ENCODE measurements at regions not wholly inside any gene's neighbourhood (a gene's known extent, or its start where the extent isn't known, plus 50 kb on each side); places are given as distances from the start of the nearest gene placed in this dataset.

- in situ Hi-C loops (cut with HindIII; ENCODE audit: extremely low pct_ligation_motif_present, low pct_unique_long_range_greater_than_20kb), result no loop called here
- ChIA-PET POLR2A (interaction anchor here (0.7 to 6.0 kb wide), 10 partner anchors 11 to 385 kb away, joined by 3 to 104 read pairs (median 12); partner anchors contain the start of gene IRF2BP2), CTCF (ENCODE audit: low intra/inter-chr PET ratio, low total read pairs) (no interaction called here)
- Histone ChIP-seq H3K9me3 (ENCODE audit: low read length) (no peaks in the 10 kb centered on the region), H3K36me3 (replicated peaks in 1 of 2; ENCODE audit: control insufficient read depth in 1 of 2, insufficient read depth in 2 of 2, low read length in 2 of 2) (no peaks in the 10 kb centered on the region), H3K79me2 (ENCODE audit: insufficient read depth, low read length) (no peaks in the 10 kb centered on the region), H2AFZ (ENCODE audit: low read length) (no peak overlapping the region), H3K27ac (ENCODE audit: extremely low read length, insufficient read depth, low read length) (peak overlapping the region; percentile 95), H3K9ac (ENCODE audit: insufficient read depth, low read depth, low read length) (peak overlapping the region; percentile 35; the same call in 1 of the 2 replicates), H3K4me3 (replicated peaks in 1 of 3; ENCODE audit: insufficient read depth in 1 of 3, low read depth in 2 of 3, low read length in 3 of 3) (no peak overlapping the region), H3K4me2 (ENCODE audit: low read depth, low read length) (no peak overlapping the region), H3K4me1 (ENCODE audit: insufficient read depth, low read length) (peaks cover 97% of the 10 kb centered on the region), H3K27me3 (ENCODE audit: control insufficient read depth in 1 of 2, insufficient read depth in 2 of 2, low read length in 2 of 2) (no peaks in the 10 kb centered on the region), H4K20me1 (ENCODE audit: insufficient read depth, low read length) (no peaks in the 10 kb centered on the region)
- TF ChIP-seq ZFP1 (CRISPR knock-in tag; IDR thresholded peaks at IDR 0.05), result no peak
- no peak for TF ChIP-seq ZNF143 (CRISPR knock-in tag; IDR thresholded peaks at IDR 0.05)
- TF ChIP-seq U2AF2 (IDR thresholded peaks at IDR 0.05; ENCODE audit: low read depth, low read length), result no peak
- TF ChIP-seq BORCS8-MEF2B (CRISPR knock-in tag; IDR thresholded peaks at IDR 0.05), result 0 out of 2 replicates have a peak, but pooled peaks have one; percentile 34
- TF ChIP-seq ZNF460 (CRISPR knock-in tag; IDR thresholded peaks at IDR 0.05; ENCODE audit: borderline replicate concordance), result peak; percentile 65; the same call in 1 of the 2 replicates
- TF ChIP-seq HCFC1 (IDR thresholded peaks at IDR 0.05; ENCODE audit: low read depth, low read length), result no peak
- TF ChIP-seq, protein P1, sequence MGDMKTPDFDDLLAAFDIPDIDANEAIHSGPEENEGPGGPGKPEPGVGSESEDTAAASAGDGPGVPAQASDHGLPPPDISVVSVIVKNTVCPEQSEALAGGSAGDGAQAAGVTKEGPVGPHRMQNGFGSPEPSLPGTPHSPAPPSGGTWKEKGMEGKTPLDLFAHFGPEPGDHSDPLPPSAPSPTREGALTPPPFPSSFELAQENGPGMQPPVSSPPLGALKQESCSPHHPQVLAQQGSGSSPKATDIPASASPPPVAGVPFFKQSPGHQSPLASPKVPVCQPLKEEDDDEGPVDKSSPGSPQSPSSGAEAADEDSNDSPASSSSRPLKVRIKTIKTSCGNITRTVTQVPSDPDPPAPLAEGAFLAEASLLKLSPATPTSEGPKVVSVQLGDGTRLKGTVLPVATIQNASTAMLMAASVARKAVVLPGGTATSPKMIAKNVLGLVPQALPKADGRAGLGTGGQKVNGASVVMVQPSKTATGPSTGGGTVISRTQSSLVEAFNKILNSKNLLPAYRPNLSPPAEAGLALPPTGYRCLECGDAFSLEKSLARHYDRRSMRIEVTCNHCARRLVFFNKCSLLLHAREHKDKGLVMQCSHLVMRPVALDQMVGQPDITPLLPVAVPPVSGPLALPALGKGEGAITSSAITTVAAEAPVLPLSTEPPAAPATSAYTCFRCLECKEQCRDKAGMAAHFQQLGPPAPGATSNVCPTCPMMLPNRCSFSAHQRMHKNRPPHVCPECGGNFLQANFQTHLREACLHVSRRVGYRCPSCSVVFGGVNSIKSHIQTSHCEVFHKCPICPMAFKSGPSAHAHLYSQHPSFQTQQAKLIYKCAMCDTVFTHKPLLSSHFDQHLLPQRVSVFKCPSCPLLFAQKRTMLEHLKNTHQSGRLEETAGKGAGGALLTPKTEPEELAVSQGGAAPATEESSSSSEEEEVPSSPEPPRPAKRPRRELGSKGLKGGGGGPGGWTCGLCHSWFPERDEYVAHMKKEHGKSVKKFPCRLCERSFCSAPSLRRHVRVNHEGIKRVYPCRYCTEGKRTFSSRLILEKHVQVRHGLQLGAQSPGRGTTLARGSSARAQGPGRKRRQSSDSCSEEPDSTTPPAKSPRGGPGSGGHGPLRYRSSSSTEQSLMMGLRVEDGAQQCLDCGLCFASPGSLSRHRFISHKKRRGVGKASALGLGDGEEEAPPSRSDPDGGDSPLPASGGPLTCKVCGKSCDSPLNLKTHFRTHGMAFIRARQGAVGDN (CRISPR knock-in tag; IDR thresholded peaks at IDR 0.05), result peak; percentile 50; the same call in 1 of the 2 replicates
- TF ChIP-seq, protein P2, sequence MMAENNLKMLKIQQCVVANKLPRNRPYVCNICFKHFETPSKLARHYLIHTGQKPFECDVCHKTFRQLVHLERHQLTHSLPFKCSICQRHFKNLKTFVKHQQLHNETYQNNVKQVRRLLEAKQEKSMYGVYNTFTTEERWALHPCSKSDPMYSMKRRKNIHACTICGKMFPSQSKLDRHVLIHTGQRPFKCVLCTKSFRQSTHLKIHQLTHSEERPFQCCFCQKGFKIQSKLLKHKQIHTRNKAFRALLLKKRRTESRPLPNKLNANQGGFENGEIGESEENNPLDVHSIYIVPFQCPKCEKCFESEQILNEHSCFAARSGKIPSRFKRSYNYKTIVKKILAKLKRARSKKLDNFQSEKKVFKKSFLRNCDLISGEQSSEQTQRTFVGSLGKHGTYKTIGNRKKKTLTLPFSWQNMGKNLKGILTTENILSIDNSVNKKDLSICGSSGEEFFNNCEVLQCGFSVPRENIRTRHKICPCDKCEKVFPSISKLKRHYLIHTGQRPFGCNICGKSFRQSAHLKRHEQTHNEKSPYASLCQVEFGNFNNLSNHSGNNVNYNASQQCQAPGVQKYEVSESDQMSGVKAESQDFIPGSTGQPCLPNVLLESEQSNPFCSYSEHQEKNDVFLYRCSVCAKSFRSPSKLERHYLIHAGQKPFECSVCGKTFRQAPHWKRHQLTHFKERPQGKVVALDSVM (CRISPR knock-in tag; IDR thresholded peaks at IDR 0.05), result peak; percentile 47; the same call in 1 of the 2 replicates
- 0 out of 2 replicates have a peak, but pooled peaks have one; percentile 23 for TF ChIP-seq SPEN (CRISPR knock-in tag; IDR thresholded peaks at IDR 0.05; ENCODE audit: low read depth)
- intact Hi-C loops (cut with micrococcal nuclease; ENCODE audit: unreplicated experiment), result no loop called here
- WGBS (ENCODE audit: low lambda C conversion rate), result 94% methylated on average over 10 of the region's 10 CpGs
- no TSS peak for BruUV-seq (replicated peaks)
- no peak for FAIRE-seq
- no peak for DNase-seq (ENCODE audit: low spot score)
- no peak for ATAC-seq
Observed at GRCh38 chr1:234985516-234986294, 142.9 kb downstream of the TOMM20 start.
